ENCODE measurements at regions not wholly inside any gene's neighbourhood (a gene's known extent, or its start where the extent isn't known, plus 50 kb on each side); places are given as distances from the start of the nearest gene placed in this dataset.

DNA sequence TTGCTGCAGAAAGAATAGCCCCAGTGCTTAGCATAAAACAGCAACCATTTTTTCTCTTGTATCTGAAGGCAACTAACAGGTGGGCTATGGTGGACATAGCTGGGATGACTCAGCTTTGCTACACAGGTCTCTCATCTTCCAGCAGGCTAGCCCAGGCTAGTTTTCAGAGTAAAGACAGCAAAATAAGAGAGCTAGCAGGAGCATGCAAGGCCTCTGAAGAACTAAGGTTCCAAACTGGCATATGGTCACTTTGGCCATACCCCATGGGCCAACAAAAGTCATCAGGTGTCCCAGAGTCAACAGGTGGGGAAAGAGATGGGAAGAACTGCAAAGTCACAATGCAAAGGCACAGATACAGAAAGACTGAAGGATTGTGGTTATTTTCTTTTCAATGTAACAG, 571.6 kb upstream of the MGMT start:
- intact Hi-C loops (cut with DNase I), result no loop called here
- no peak for DNase-seq

DNA sequence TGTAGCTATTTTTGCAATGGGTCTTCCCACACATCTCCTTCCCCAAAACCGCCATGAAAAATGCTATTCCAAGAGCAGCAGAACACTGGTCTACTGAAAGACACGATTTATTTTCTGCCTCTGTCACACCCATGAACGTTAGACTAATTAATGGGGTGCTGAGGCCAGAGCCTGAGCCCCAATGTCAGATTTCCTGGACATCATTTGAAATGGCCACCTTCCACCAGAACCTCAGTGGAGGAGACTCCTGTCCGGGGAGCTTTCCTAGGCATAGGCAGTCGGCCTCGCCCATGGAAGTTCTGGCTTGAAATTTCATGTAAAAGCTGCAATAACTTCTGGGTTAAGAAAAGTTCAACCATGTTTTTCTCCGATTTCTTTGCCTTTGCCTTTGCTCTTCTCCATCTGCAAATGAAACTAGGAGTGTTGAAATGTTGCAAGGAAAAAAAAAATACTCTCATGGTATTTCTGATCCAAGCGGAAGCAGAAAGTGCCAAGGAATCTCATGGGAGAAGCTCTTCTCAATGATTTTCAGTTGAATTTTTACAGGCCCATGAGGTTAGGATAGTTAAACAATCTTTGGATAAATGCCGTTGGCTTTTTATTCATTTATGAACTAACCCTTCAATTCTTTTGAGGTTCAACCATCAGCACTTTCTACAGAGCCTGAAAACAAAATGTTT, 570.8 kb upstream of the MGMT start:
- Histone ChIP-seq H3K9me3 (peaks cover 0 to 7% (median 0%) of the 10 kb centered on the region in 3 donors), H3K4me3 (no peak overlapping the region), H3K27ac (peak overlapping the region in 2 of 4 donors; percentile 61 to 73), H3K36me3 (no peaks in the 10 kb centered on the region), H3K4me1 (peaks cover 0 to 9% (median 0%) of the 10 kb centered on the region in 3 donors), H3K27me3 (no peaks in the 10 kb centered on the region)
- TF ChIP-seq, protein P1, sequence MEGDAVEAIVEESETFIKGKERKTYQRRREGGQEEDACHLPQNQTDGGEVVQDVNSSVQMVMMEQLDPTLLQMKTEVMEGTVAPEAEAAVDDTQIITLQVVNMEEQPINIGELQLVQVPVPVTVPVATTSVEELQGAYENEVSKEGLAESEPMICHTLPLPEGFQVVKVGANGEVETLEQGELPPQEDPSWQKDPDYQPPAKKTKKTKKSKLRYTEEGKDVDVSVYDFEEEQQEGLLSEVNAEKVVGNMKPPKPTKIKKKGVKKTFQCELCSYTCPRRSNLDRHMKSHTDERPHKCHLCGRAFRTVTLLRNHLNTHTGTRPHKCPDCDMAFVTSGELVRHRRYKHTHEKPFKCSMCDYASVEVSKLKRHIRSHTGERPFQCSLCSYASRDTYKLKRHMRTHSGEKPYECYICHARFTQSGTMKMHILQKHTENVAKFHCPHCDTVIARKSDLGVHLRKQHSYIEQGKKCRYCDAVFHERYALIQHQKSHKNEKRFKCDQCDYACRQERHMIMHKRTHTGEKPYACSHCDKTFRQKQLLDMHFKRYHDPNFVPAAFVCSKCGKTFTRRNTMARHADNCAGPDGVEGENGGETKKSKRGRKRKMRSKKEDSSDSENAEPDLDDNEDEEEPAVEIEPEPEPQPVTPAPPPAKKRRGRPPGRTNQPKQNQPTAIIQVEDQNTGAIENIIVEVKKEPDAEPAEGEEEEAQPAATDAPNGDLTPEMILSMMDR (IDR thresholded peaks at IDR 0.05), result no peak
- TF ChIP-seq POLR2A (IDR thresholded peaks at IDR 0.05), result no peak
- intact Hi-C loops (cut with DNase I), result no loop called here
- 57 to 67% methylated on average over 9 of the region's 9 CpGs for WGBS, 2 donors
- DNase-seq, result no peak

More for the DNA sequence above, 571.6 kb upstream of the MGMT start:
- Histone ChIP-seq H3K4me1 (peaks cover 0 to 9% (median 0%) of the 10 kb centered on the region in 3 donors), H3K27me3 (no peaks in the 10 kb centered on the region), H3K36me3 (no peaks in the 10 kb centered on the region), H3K4me3 (no peak overlapping the region), H3K9me3 (peaks cover 0 to 7% (median 0%) of the 10 kb centered on the region in 3 donors), H3K27ac (peak overlapping the region in 1 of 4 donors; percentile 61)
- no peak for TF ChIP-seq POLR2A (IDR thresholded peaks at IDR 0.05)
- TF ChIP-seq, protein P1 (IDR thresholded peaks at IDR 0.05), result no peak

DNA sequence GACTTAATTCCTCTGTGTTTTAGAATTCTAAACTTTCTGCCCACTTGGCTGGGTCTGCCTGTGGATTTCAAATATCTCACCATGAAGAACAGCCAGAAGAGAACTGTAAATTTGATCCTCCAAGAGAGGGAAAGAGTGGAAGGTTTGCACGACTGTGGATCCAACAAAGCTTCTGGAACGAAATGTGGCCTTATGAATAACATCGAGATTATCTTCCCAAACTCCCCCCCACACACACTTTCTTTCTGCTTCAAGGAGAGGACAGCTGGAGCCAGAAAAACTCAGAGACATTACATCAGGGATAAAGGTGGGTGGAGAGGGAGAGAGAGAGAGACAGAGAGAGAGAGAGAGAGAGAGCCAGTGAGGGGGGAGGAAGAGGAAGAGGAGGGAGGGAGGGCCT, 570.1 kb upstream of the MGMT start:
- DNase-seq, result no peak
- no peak for TF ChIP-seq POLR2A (IDR thresholded peaks at IDR 0.05)
- TF ChIP-seq, protein P1 (IDR thresholded peaks at IDR 0.05), result no peak
- no peak overlapping the region for H3K4me3 ChIP-seq
- H3K9me3 ChIP-seq, result peaks cover 0 to 7% (median 0%) of the 10 kb centered on the region in 3 donors
- H3K4me1 ChIP-seq, result peaks cover 0 to 9% (median 0%) of the 10 kb centered on the region in 3 donors
- H3K27me3 ChIP-seq, result no peaks in the 10 kb centered on the region
- peak overlapping the region in 2 of 4 donors; percentile 61 to 68 for H3K27ac ChIP-seq
- H3K36me3 ChIP-seq, result no peaks in the 10 kb centered on the region
- 40 to 66% methylated on average over 3 of the region's 3 CpGs for WGBS, 2 donors
- intact Hi-C loops (cut with DNase I), result no loop called here

DNA sequence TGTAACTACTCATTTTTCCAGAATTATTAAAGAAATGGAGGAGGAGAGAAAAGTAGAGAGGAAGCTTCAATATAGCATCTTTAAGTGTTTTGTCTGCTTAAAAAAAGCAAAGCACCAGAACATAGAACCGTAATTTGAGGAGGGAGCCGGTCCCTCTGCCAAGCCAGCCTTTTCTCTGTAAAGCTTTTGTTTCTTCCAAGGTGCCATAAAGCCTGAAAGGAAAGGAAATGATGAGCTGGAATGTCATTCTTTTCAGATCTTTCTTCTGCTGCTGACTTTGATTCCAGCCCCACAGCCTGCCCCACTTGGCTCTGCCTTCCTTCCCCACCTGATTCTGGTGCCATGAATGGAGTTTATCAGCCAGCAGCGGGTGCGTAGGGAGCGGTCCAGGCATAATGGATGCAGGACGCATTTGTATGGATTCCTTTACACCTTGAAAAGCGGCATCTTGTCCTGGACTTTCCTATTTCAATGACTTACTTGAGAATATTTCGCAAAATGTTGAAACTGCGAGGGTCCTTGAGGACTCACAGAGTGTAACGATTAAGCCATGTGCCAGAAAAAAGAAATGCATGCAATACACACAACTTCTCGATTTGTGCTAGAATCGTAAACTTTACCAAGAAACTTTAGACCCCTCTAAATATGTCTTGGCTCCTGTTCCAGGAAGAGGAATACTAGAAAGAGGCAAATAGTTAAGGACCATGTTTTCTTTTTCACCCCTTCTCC, 569.5 kb upstream of the MGMT start:
- Histone ChIP-seq H3K4me3 (no peak overlapping the region), H3K27me3 (no peaks in the 10 kb centered on the region), H3K9me3 (peaks cover 0 to 7% (median 0%) of the 10 kb centered on the region in 3 donors), H3K36me3 (no peaks in the 10 kb centered on the region), H3K4me1 (peaks cover 0 to 9% (median 0%) of the 10 kb centered on the region in 3 donors), H3K27ac (peak overlapping the region in 2 of 4 donors; percentile 61 to 68)
- intact Hi-C loops (cut with DNase I), result no loop called here
- TF ChIP-seq, protein P1 (IDR thresholded peaks at IDR 0.05), result no peak
- TF ChIP-seq POLR2A (IDR thresholded peaks at IDR 0.05), result no peak
- DNase-seq, result no peak
- WGBS, 2 donors, result 69 to 73% methylated on average over 12 of the region's 12 CpGs
